ENCODE measurements at regions not wholly inside any gene's neighbourhood (a gene's known extent, or its start where the extent isn't known, plus 50 kb on each side); places are given as distances from the start of the nearest gene placed in this dataset.

GRCh38 chr9:2243666-2244555 lies 228.8 kb downstream of the SMARCA2 start:
- no peaks in the 10 kb centered on the region for H3K27me3 Mint-ChIP-seq (ENCODE audit: low read depth)
- no peak for TF ChIP-seq CTCF (IDR thresholded peaks at IDR 0.05)
- no peak overlapping the region for H3K4me3 Mint-ChIP-seq (ENCODE audit: unreplicated experiment)
- H3K9me3 Mint-ChIP-seq (ENCODE audit: low read depth): peaks cover 7% of the 10 kb centered on the region
- no peak overlapping the region for H3K27ac Mint-ChIP-seq (ENCODE audit: unreplicated experiment)
- no peak for DNase-seq (ENCODE audit: low spot score)
- H3K4me1 Mint-ChIP-seq (ENCODE audit: low read depth): peaks cover 21% of the 10 kb centered on the region
- peaks cover 1% of the 10 kb centered on the region for H3K36me3 Mint-ChIP-seq (ENCODE audit: low read depth)

GRCh38 chr9:2247340-2247739 lies 232.2 kb downstream of the SMARCA2 start:
- no peak for DNase-seq (ENCODE audit: low spot score)
- TF ChIP-seq CTCF (IDR thresholded peaks at IDR 0.05): no peak
- Mint-ChIP-seq H3K4me1 (ENCODE audit: low read depth) (peaks cover 6% of the 10 kb centered on the region), H3K36me3 (ENCODE audit: low read depth) (peaks cover 1% of the 10 kb centered on the region), H3K9me3 (ENCODE audit: low read depth) (peaks cover 7% of the 10 kb centered on the region), H3K27me3 (ENCODE audit: low read depth) (no peaks in the 10 kb centered on the region), H3K27ac (ENCODE audit: unreplicated experiment) (no peak overlapping the region), H3K4me3 (ENCODE audit: unreplicated experiment) (no peak overlapping the region)

GRCh38 chr9:2248768-2249265 lies 233.7 kb downstream of the SMARCA2 start:
- H3K4me1 Mint-ChIP-seq (ENCODE audit: low read depth): no peaks in the 10 kb centered on the region
- no peak overlapping the region for H3K4me3 Mint-ChIP-seq (ENCODE audit: unreplicated experiment)
- no peak for TF ChIP-seq CTCF (IDR thresholded peaks at IDR 0.05)
- peaks cover 7% of the 10 kb centered on the region for H3K9me3 Mint-ChIP-seq (ENCODE audit: low read depth)
- peaks cover 1% of the 10 kb centered on the region for H3K36me3 Mint-ChIP-seq (ENCODE audit: low read depth)
- no peak for DNase-seq (ENCODE audit: low spot score)
- H3K27me3 Mint-ChIP-seq (ENCODE audit: low read depth): no peaks in the 10 kb centered on the region
- no peak overlapping the region for H3K27ac Mint-ChIP-seq (ENCODE audit: unreplicated experiment)

- Mint-ChIP-seq H3K9me3 (ENCODE audit: low read depth) (no peaks in the 10 kb centered on the region), H3K36me3 (ENCODE audit: low read depth) (no peaks in the 10 kb centered on the region), H3K27me3 (ENCODE audit: low read depth) (no peaks in the 10 kb centered on the region), H3K4me3 (ENCODE audit: unreplicated experiment) (no peak overlapping the region), H3K4me1 (ENCODE audit: low read depth) (no peaks in the 10 kb centered on the region), H3K27ac (ENCODE audit: unreplicated experiment) (no peak overlapping the region)
- TF ChIP-seq CTCF (IDR thresholded peaks at IDR 0.05): no peak
- DNase-seq (ENCODE audit: low spot score): no peak
These were observed 238.8 kb downstream of the SMARCA2 start for GRCh38 chr9:2253636-2254580.

GRCh38 chr9:2255128-2255527 lies 240.0 kb downstream of the SMARCA2 start:
- Mint-ChIP-seq H3K4me1 (ENCODE audit: low read depth) (no peaks in the 10 kb centered on the region), H3K9me3 (ENCODE audit: low read depth) (no peaks in the 10 kb centered on the region), H3K27ac (ENCODE audit: unreplicated experiment) (no peak overlapping the region), H3K27me3 (ENCODE audit: low read depth) (no peaks in the 10 kb centered on the region), H3K36me3 (ENCODE audit: low read depth) (no peaks in the 10 kb centered on the region), H3K4me3 (ENCODE audit: unreplicated experiment) (no peak overlapping the region)
- no peak for TF ChIP-seq CTCF (IDR thresholded peaks at IDR 0.05)
- no peak for DNase-seq (ENCODE audit: low spot score)

All from chondrocyte (in vitro differentiated cells).